Naive thymus-derived CD4-positive, alpha-beta T cell (primary cell): ENCODE measurements at regions not wholly inside any gene's neighbourhood (a gene's known extent, or its start where the extent isn't known, plus 50 kb on each side); places are given as distances from the start of the nearest gene placed in this dataset.

Source experiments
- ATAC-seq: fragments of 150-1000 bp; cut with Tn5 transposase; 2 replicates; pipeline ENCODE4 v1.10.0; 2021; ENCODE audit warnings: mild to moderate bottlenecking, moderate library complexity
- CTCF ChIA-PET: fragments of 350-600 bp; sonication (Branson Sonifier 250); formaldehyde crosslinking; loops from one replicate; lab custom pipeline; 2021; ENCODE audit warnings: antibody characterized with exemption; lab: Charles Lee
- POLR2A ChIA-PET: fragments of 350-600 bp; sonication (Branson Sonifier 250); formaldehyde crosslinking; loops from one replicate; lab custom pipeline; 2021; ENCODE audit warnings: antibody characterized with exemption, inconsistent platforms; lab: Charles Lee
- DNase-seq, 9 donors: peaks; one replicate each; pipeline versions ENCODE4 v3.0.0 to v3.0.0-alpha.2; 2020 to 2022; ENCODE audit warnings: mixed read lengths in 1 of 9
- H3K27ac ChIP-seq: one replicate; pipeline ENCODE4 v1.7.0; 2013; ENCODE audit warnings: mild to moderate bottlenecking, low read depth, low read length, moderate library complexity
- H3K27me3 ChIP-seq, 2 donors: one replicate each; pipeline ENCODE4 v1.7.0; 2013; ENCODE audit warnings: low read length in 2 of 2, mild to moderate bottlenecking in 2 of 2, moderate library complexity in 2 of 2; ENCODE audit not compliant: control insufficient read depth in 2 of 2, insufficient read depth in 2 of 2
- H3K36me3 ChIP-seq, 3 experiments: 1 replicate in 2 of 3; 2 replicates in 1 of 3; pipeline ENCODE4 v1.7.0; 2013; ENCODE audit warnings: low read length in 3 of 3, mild to moderate bottlenecking in 3 of 3, moderate library complexity in 1 of 3; ENCODE audit not compliant: insufficient read depth in 3 of 3, control insufficient read depth in 2 of 3
- H3K4me1 ChIP-seq, 2 donors: one replicate each; pipeline ENCODE4 v1.7.0; 2013; ENCODE audit warnings: low read length in 2 of 2, mild to moderate bottlenecking in 2 of 2, moderate library complexity in 1 of 2; ENCODE audit not compliant: control insufficient read depth in 2 of 2, insufficient read depth in 2 of 2
- H3K4me3 ChIP-seq: 2 replicates; pipeline ENCODE4 v1.7.0; 2013; ENCODE audit warnings: mild to moderate bottlenecking, low read length
- H3K9me3 ChIP-seq, 3 experiments: 1 replicate in 2 of 3; 2 replicates in 1 of 3; pipeline ENCODE4 v1.7.0; 2013; ENCODE audit warnings: low read length in 3 of 3; ENCODE audit not compliant: control insufficient read depth in 2 of 3
- H3K27ac Mint-ChIP-seq, 9 donors: one replicate each; pipeline ENCODE4 v1.8.0; 2020 to 2022; ENCODE audit warnings: mixed read lengths in 9 of 9, mild to moderate bottlenecking in 8 of 9, moderate library complexity in 5 of 9, inconsistent platforms in 2 of 9
- H3K27me3 Mint-ChIP-seq, 5 donors: one replicate each; pipeline ENCODE4 v1.8.0; 2021 to 2022; ENCODE audit warnings: mixed read lengths in 5 of 5, mild to moderate bottlenecking in 1 of 5
- H3K36me3 Mint-ChIP-seq, 5 donors: one replicate each; pipeline ENCODE4 v1.8.0; 2020 to 2022; ENCODE audit warnings: mixed read lengths in 5 of 5, mild to moderate bottlenecking in 3 of 5, inconsistent platforms in 1 of 5
- H3K4me1 Mint-ChIP-seq, 7 donors: one replicate each; pipeline ENCODE4 v1.8.0; 2020 to 2022; ENCODE audit warnings: mixed read lengths in 7 of 7, mild to moderate bottlenecking in 3 of 7, inconsistent platforms in 1 of 7
- H3K4me3 Mint-ChIP-seq, 10 donors: one replicate each; pipeline ENCODE4 v1.8.0; 2020 to 2022; ENCODE audit warnings: mild to moderate bottlenecking in 10 of 10, mixed read lengths in 10 of 10, moderate library complexity in 6 of 10, inconsistent platforms in 2 of 10
- H3K9me3 Mint-ChIP-seq, 11 donors: one replicate each; pipeline ENCODE4 v1.8.0; 2020 to 2022; ENCODE audit warnings: mixed read lengths in 11 of 11, mild to moderate bottlenecking in 4 of 11, inconsistent platforms in 1 of 11, moderate library complexity in 1 of 11
- intact Hi-C, 2 donors: fragments of 100-400 bp; cut with micrococcal nuclease; formaldehyde crosslinking; loops; one replicate each; pipeline ENCODE4 v1.15.1; 2023

- POLR2A ChIA-PET: no interaction called here
- peaks cover 8 to 71% of the 10 kb centered on the region in 2 donors for H3K4me1 ChIP-seq
- no peaks in the 10 kb centered on the region for H3K36me3 ChIP-seq
- intact Hi-C loops: loop anchor here in 1 of 2 donors (5.0 kb wide), 2 partner anchors 182 to 198 kb away; partner anchors contain the start of gene ID2
- no peaks in the 10 kb centered on the region for H3K27me3 ChIP-seq
- H3K27ac Mint-ChIP-seq: no peak overlapping the region
- no peaks in the 10 kb centered on the region for H3K9me3 ChIP-seq
- no peaks in the 10 kb centered on the region for H3K9me3 Mint-ChIP-seq
- no peak for ATAC-seq
- H3K27ac ChIP-seq: no peak overlapping the region
- CTCF ChIA-PET: no interaction called here
- peaks cover 0 to 15% (median 0%) of the 10 kb centered on the region in 5 donors for H3K36me3 Mint-ChIP-seq
- peaks cover 0 to 5% (median 0%) of the 10 kb centered on the region in 5 donors for H3K27me3 Mint-ChIP-seq
- no peak overlapping the region for H3K4me3 ChIP-seq
- peak overlapping the region in 1 of 10 donors; percentile 26 for H3K4me3 Mint-ChIP-seq
- peaks cover 26 to 76% (median 32%) of the 10 kb centered on the region in 7 donors for H3K4me1 Mint-ChIP-seq
- DNase-seq: no peak
Measured at GRCh38 chr2:8484502-8485283, 197.2 kb upstream of the ID2 start.

DNA sequence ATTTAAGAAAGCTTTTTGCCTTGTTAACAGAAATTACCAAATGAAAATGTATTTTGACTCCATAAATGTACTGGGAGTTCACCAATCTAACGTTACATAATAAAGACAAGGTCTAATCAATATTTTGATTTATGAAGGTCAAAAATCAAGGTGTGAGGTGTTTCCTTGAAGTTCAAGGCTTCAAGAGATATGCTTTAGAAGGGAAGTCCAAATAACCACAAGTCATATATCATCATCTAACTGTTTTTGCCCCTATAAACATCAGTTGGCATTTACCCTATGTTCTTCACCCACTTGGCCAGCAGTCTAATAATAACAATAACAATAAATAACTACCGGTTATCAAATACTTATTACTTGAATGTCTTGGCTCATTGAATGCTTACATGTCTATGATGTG, 196.1 kb upstream of the ID2 start:
- no peaks in the 10 kb centered on the region for H3K27me3 ChIP-seq
- Mint-ChIP-seq H3K27me3 (peaks cover 0 to 5% (median 0%) of the 10 kb centered on the region in 5 donors), H3K36me3 (peaks cover 0 to 15% (median 0%) of the 10 kb centered on the region in 5 donors), H3K9me3 (no peaks in the 10 kb centered on the region), H3K27ac (no peak overlapping the region), H3K4me3 (peak overlapping the region in 1 of 10 donors; percentile 63), H3K4me1 (peaks cover 26 to 74% (median 28%) of the 10 kb centered on the region in 7 donors)
- DNase-seq: no peak
- no peak overlapping the region for H3K4me3 ChIP-seq
- no peak overlapping the region for H3K27ac ChIP-seq
- H3K36me3 ChIP-seq: no peaks in the 10 kb centered on the region
- peaks cover 8 to 72% of the 10 kb centered on the region in 2 donors for H3K4me1 ChIP-seq
- ATAC-seq: no peak
- intact Hi-C loops: loop anchor here in 1 of 2 donors (5.0 kb wide), 2 partner anchors 183 to 197 kb away; partner anchors contain the start of gene ID2
- ChIA-PET CTCF (no interaction called here), POLR2A (no interaction called here)
- no peaks in the 10 kb centered on the region for H3K9me3 ChIP-seq

GRCh38 chr2:8486141-8486540, 195.7 kb upstream of the ID2 start:
- no peak overlapping the region for H3K4me3 ChIP-seq

DNA sequence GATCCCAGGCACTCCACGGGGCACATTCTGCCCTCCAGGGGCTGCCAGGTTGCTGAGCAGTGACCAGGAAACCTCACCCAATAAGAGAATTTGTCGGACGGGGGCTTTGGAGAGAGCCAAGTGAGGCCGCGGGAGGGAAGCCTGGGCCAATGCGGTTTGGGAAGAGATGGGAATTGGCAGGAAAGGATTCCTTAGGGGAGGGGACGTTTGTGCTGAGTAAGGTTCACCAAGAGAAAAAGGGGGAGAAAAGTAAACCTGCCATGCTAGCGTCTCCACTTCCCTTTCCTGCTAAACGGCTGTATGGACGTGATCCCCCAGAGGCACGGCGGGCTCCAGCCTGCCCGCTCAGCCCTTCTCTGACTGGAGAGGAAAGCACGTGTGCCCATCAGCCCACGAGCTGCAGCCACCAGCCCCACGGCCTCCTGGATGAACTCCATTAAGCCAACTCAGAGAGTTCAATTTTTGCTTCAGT, 194.4 kb upstream of the ID2 start:
- H3K27ac ChIP-seq: no peak overlapping the region
- intact Hi-C loops: loop anchor here in 1 of 2 donors (5.0 kb wide), 2 partner anchors 185 to 195 kb away; partner anchors contain the start of gene ID2

More at GRCh38 chr2:8486141-8486540, 195.7 kb upstream of the ID2 start:
- H3K9me3 Mint-ChIP-seq: no peaks in the 10 kb centered on the region
- POLR2A ChIA-PET: no interaction called here
- CTCF ChIA-PET: no interaction called here
- no peaks in the 10 kb centered on the region for H3K9me3 ChIP-seq
- no peak overlapping the region for H3K27ac ChIP-seq
- peaks cover 25 to 74% (median 27%) of the 10 kb centered on the region in 7 donors for H3K4me1 Mint-ChIP-seq
- DNase-seq (no peak), ATAC-seq (peak; percentile 18)
- H3K27ac Mint-ChIP-seq: no peak overlapping the region
- H3K27me3 ChIP-seq: no peaks in the 10 kb centered on the region
- H3K4me1 ChIP-seq: peaks cover 8 to 72% of the 10 kb centered on the region in 2 donors
- intact Hi-C loops: loop anchor here in 1 of 2 donors (5.0 kb wide), 2 partner anchors 184 to 196 kb away; partner anchors contain the start of gene ID2
- no peaks in the 10 kb centered on the region for H3K36me3 ChIP-seq
- peaks cover 0 to 5% (median 0%) of the 10 kb centered on the region in 5 donors for H3K27me3 Mint-ChIP-seq
- peaks cover 0 to 15% (median 0%) of the 10 kb centered on the region in 5 donors for H3K36me3 Mint-ChIP-seq
- H3K4me3 Mint-ChIP-seq: peak overlapping the region in 2 of 10 donors; percentile 3 to 63

DNA sequence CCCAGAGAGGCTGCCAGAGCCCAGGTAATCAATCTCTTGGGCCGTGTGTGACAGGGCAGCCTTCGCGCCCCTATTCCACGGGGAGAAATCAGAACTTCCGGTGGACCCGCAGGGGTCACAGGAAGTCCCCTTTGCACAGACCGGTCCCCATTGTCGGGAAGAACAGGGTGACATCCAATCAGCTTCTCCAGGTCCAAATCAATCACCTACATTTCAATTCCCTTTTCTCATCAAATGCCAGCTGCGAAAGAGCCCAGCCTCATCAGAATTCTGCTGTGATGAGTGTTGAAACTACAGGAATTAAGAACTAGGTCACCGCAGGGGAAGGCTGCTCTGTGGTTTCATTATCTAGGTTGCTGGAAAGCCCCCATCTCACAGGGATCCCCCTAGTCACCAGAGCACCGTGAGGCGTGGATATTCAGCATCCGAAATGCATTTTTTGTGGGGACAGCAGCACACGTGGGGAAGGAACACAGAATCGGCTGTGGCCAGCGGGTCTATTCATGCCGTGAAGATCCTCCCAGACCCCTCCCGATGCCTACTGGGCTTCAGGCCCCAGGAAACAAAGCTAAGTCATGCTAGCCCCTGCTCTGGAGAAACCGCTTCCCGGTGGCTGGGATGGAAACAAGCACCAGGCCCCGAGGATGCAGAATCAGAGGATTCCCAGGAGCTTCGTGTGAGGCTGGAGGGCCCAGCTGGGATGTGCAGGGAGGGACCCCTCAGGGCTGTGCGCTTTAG, 193.7 kb upstream of the ID2 start:
- H3K4me1 Mint-ChIP-seq: peaks cover 13 to 57% (median 15%) of the 10 kb centered on the region in 7 donors
- intact Hi-C loops: loop anchor here in 1 of 2 donors (2.0 to 5.0 kb wide), 3 partner anchors 31 to 194 kb away; partner anchors contain the start of gene ID2
- peak overlapping the region; percentile 35 for H3K4me3 ChIP-seq

More for the DNA sequence above, 194.4 kb upstream of the ID2 start:
- Mint-ChIP-seq H3K4me1 (peaks cover 13 to 64% (median 15%) of the 10 kb centered on the region in 7 donors), H3K4me3 (peak overlapping the region in 9 of 10 donors; percentile 46 to 72 (median 64)), H3K27me3 (peaks cover 0 to 8% (median 0%) of the 10 kb centered on the region in 5 donors), H3K9me3 (no peaks in the 10 kb centered on the region), H3K27ac (peak overlapping the region in 2 of 9 donors; percentile 34 to 88), H3K36me3 (peaks cover 0 to 13% (median 0%) of the 10 kb centered on the region in 5 donors)
- Histone ChIP-seq H3K9me3 (no peaks in the 10 kb centered on the region), H3K27me3 (no peaks in the 10 kb centered on the region), H3K36me3 (no peaks in the 10 kb centered on the region), H3K4me3 (peak overlapping the region; percentile 35), H3K4me1 (peaks cover 8 to 60% of the 10 kb centered on the region in 2 donors)
- peak; percentile 8 for ATAC-seq
- CTCF ChIA-PET: no interaction called here
- POLR2A ChIA-PET: no interaction called here
- no peak for DNase-seq

GRCh38 chr2:8489221-8489620, 192.6 kb upstream of the ID2 start:
- no peaks in the 10 kb centered on the region for H3K36me3 ChIP-seq
- POLR2A ChIA-PET: no interaction called here
- H3K4me1 ChIP-seq: peaks cover 8 to 48% of the 10 kb centered on the region in 2 donors
- H3K27ac Mint-ChIP-seq: no peak overlapping the region
- no peaks in the 10 kb centered on the region for H3K9me3 ChIP-seq
- no peak overlapping the region for H3K4me3 ChIP-seq
- intact Hi-C loops: loop anchor here in 1 of 2 donors (2.0 to 5.0 kb wide), 3 partner anchors 32 to 193 kb away; partner anchors contain the start of gene ID2
- peaks cover 0 to 8% (median 0%) of the 10 kb centered on the region in 5 donors for H3K27me3 Mint-ChIP-seq
- no peak for ATAC-seq
- no peaks in the 10 kb centered on the region for H3K9me3 Mint-ChIP-seq
- DNase-seq: no peak
- no peak overlapping the region for H3K4me3 Mint-ChIP-seq
- H3K27me3 ChIP-seq: no peaks in the 10 kb centered on the region
- H3K36me3 Mint-ChIP-seq: peaks cover 0 to 12% (median 0%) of the 10 kb centered on the region in 5 donors
- H3K27ac ChIP-seq: no peak overlapping the region
- peaks cover 13 to 56% (median 15%) of the 10 kb centered on the region in 7 donors for H3K4me1 Mint-ChIP-seq
- CTCF ChIA-PET: interaction anchor here (0.6 kb wide), 1 partner anchor 108 kb away, joined by 7 read pairs; no protein-coding TSS in a partner anchor

More for the DNA sequence above, 193.7 kb upstream of the ID2 start:
- Mint-ChIP-seq H3K9me3 (no peaks in the 10 kb centered on the region), H3K27ac (peak overlapping the region in 7 of 9 donors; percentile 25 to 88 (median 34)), H3K36me3 (peaks cover 0 to 12% (median 0%) of the 10 kb centered on the region in 5 donors), H3K4me3 (peak overlapping the region; percentile 38 to 72 (median 64)), H3K27me3 (peaks cover 0 to 8% (median 0%) of the 10 kb centered on the region in 5 donors)
- DNase-seq: peak in 5 of 9 donors; percentile 10 to 56 (median 41)
- Histone ChIP-seq H3K36me3 (no peaks in the 10 kb centered on the region), H3K27ac (no peak overlapping the region), H3K4me1 (peaks cover 8 to 53% of the 10 kb centered on the region in 2 donors), H3K9me3 (no peaks in the 10 kb centered on the region), H3K27me3 (no peaks in the 10 kb centered on the region)
- POLR2A ChIA-PET: no interaction called here
- ATAC-seq: peak; percentile 91
- CTCF ChIA-PET: no interaction called here
